OCI-LY3 (cell line): ENCODE measurements at regions not wholly inside any gene's neighbourhood (a gene's known extent, or its start where the extent isn't known, plus 50 kb on each side); places are given as distances from the start of the nearest gene placed in this dataset.
A peak's percentile ranks its signal among the peaks of the same experiment; 100 is the strongest.

ENCODE experiments used
- H2AFZ ChIP-seq: fragments of 200-600, 300-600 bp; shearing (Covaris generic); 2 replicates; pipeline ENCODE4 v1.6.0; 2014; ENCODE audit warnings: antibody characterized with exemption, low read depth, low read length
- H3K27ac ChIP-seq: fragments of 200-600, 300-600 bp; sonication (generic); 2 replicates; pipeline ENCODE4 v1.5.1; 2014; ENCODE audit warnings: mild to moderate bottlenecking, low read length, moderate library complexity, mixed read lengths
- H3K27me3 ChIP-seq: fragments of 200-600, 300-600 bp; sonication (generic); 2 replicates; pipeline ENCODE4 v1.6.1; 2014; ENCODE audit warnings: low read depth, low read length, mixed read lengths
- H3K36me3 ChIP-seq: fragments of 200-600, 300-600 bp; sonication (generic); replicated peaks from 2 replicates; pipeline ENCODE3; 2014; ENCODE audit warnings: low read depth, low read length, mixed read lengths
- H3K4me1 ChIP-seq: fragments of 300-600, 200-600 bp; sonication (generic); 2 replicates; pipeline ENCODE4 v1.6.1; 2014; ENCODE audit warnings: low read length, mixed read lengths
- H3K4me2 ChIP-seq: fragments of 200-600, 300-600 bp; sonication (generic); 2 replicates; pipeline ENCODE4 v1.6.1; 2014; ENCODE audit warnings: low read length, mixed read lengths
- H3K4me3 ChIP-seq: fragments of 300-600, 200-600 bp; sonication (generic); 2 replicates; pipeline ENCODE4 v1.5.1; 2014; ENCODE audit warnings: antibody characterized with exemption, mild to moderate bottlenecking, low read length, moderate library complexity
- H3K79me2 ChIP-seq: fragments of 300-600, 200-600 bp; shearing (Covaris generic); 2 replicates; pipeline ENCODE4 v1.6.1; 2014; ENCODE audit warnings: mild to moderate bottlenecking, low read length, mixed read lengths
- H3K9ac ChIP-seq: fragments of 300-600, 200-600 bp; shearing (Covaris generic); 2 replicates; pipeline ENCODE4 v1.6.0; 2014; ENCODE audit warnings: mild to moderate bottlenecking, low read length, moderate library complexity
- H3K9me3 ChIP-seq: fragments of 200-600, 300-600 bp; shearing (Covaris generic); 2 replicates; pipeline ENCODE4 v1.6.1; 2014; ENCODE audit warnings: low read length, mixed read lengths; ENCODE audit not compliant: insufficient read depth
- H4K20me1 ChIP-seq: fragments of 200-600, 300-600 bp; sonication (generic); 2 replicates; pipeline ENCODE4 v1.6.1; 2016; ENCODE audit warnings: low read length, mixed read lengths; ENCODE audit not compliant: insufficient read depth
- CTCF ChIP-seq: fragments of 200-600, 300-600 bp; sonication (generic); IDR thresholded peaks from 2 replicates; pipeline ENCODE4 v1.5.1; 2014; ENCODE audit warnings: antibody characterized with exemption, low read length, low read depth
- EZH2phosphoT487 ChIP-seq: fragments of 200-600 bp; shearing (Covaris generic); IDR thresholded peaks from 2 replicates; pipeline ENCODE4 v1.6.1; 2018; ENCODE audit warnings: antibody characterized with exemption, mixed run types, low read depth

DNA sequence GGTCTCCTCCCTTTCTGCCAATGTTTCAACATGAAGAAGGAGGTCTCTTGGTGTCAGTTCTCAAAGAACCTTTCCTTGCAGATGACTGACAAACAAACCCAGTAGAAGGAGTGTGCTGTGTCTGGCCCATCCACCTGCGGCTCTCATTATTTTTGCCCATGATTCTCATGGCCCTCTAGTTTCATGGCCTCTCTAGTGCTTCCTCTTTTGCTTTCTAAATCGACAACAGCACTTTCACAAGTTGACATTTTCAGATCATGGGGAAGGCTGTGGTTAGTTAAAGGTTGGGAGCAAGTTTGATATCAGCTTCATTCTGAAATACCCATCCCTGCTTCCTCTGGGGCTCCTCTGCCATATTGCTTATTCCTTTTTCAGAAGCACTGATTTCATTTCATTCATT lies 805.2 kb downstream of the SLC4A3 start:
- H3K4me2 ChIP-seq, result peak overlapping the region; percentile 43
- H2AFZ ChIP-seq, result no peak overlapping the region
- H3K9ac ChIP-seq, result no peak overlapping the region
- peak overlapping the region; percentile 27; the same call in 1 of the 2 replicates for H3K27ac ChIP-seq
- H4K20me1 ChIP-seq, result no peaks in the 10 kb centered on the region
- no peaks in the 10 kb centered on the region for H3K9me3 ChIP-seq
- TF ChIP-seq CTCF (no peak), EZH2phosphoT487 (no peak)
- H3K79me2 ChIP-seq, result no peaks in the 10 kb centered on the region
- no peaks in the 10 kb centered on the region for H3K27me3 ChIP-seq
- peaks cover 16% of the 10 kb centered on the region for H3K4me1 ChIP-seq
- H3K4me3 ChIP-seq, result no peak overlapping the region
- no peaks in the 10 kb centered on the region for H3K36me3 ChIP-seq

GRCh38 chr2:220433131-220433530 lies 805.7 kb downstream of the SLC4A3 start:
- TF ChIP-seq EZH2phosphoT487, result no peak
- TF ChIP-seq CTCF, result no peak
- Histone ChIP-seq H3K27ac (peak overlapping the region; percentile 26; the same call in 1 of the 2 replicates), H3K4me1 (peaks cover 16% of the 10 kb centered on the region), H3K4me3 (no peak overlapping the region), H3K9ac (no peak overlapping the region), H4K20me1 (no peaks in the 10 kb centered on the region), H3K4me2 (peak overlapping the region; percentile 43), H3K36me3 (no peaks in the 10 kb centered on the region), H3K27me3 (no peaks in the 10 kb centered on the region), H3K79me2 (no peaks in the 10 kb centered on the region), H3K9me3 (no peaks in the 10 kb centered on the region), H2AFZ (no peak overlapping the region)

DNA sequence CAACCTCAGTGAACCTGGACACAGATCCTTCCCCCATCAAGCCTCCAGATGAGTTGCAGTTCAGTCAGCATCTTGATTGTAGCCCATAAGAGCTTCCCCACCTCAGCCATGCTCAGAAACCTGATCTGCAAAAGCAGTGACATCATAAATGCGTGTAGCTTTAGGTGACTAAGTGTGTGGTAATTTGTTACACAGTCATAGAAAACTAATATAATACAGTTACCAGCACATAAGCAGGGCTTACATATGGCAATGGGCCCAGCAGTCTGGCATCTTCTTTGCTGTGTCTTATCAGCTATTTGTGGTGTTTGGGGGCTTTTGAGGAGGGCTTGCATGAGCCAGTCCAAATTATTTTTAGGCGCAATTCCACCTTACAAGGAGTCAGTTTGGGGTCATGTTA lies 807.0 kb downstream of the SLC4A3 start:
- Histone ChIP-seq H3K4me3 (no peak overlapping the region), H3K36me3 (no peaks in the 10 kb centered on the region), H3K9ac (no peak overlapping the region), H3K27ac (no peak overlapping the region), H3K27me3 (no peaks in the 10 kb centered on the region), H2AFZ (no peak overlapping the region), H3K79me2 (no peaks in the 10 kb centered on the region), H3K9me3 (no peaks in the 10 kb centered on the region), H3K4me1 (peaks cover 16% of the 10 kb centered on the region), H4K20me1 (no peaks in the 10 kb centered on the region), H3K4me2 (no peak overlapping the region)
- no peak for TF ChIP-seq CTCF
- TF ChIP-seq EZH2phosphoT487, result no peak

- Histone ChIP-seq H3K4me3 (no peak overlapping the region), H2AFZ (no peak overlapping the region), H3K9me3 (no peaks in the 10 kb centered on the region), H3K4me1 (peaks cover 17% of the 10 kb centered on the region), H4K20me1 (no peaks in the 10 kb centered on the region), H3K36me3 (no peaks in the 10 kb centered on the region), H3K27me3 (no peaks in the 10 kb centered on the region), H3K9ac (no peak overlapping the region), H3K27ac (no peak overlapping the region), H3K79me2 (no peaks in the 10 kb centered on the region), H3K4me2 (no peak overlapping the region)
- TF ChIP-seq EZH2phosphoT487 (no peak), CTCF (no peak)
Measured at GRCh38 chr2:220437938-220438337, 810.5 kb downstream of the SLC4A3 start.
